Skin epidermis (tissue), 12 donors: ENCODE measurements at regions not wholly inside any gene's neighbourhood (a gene's known extent, or its start where the extent isn't known, plus 50 kb on each side); places are given as distances from the start of the nearest gene placed in this dataset.
"Not testable (repeated sequence)": the region's sequence is repeated elsewhere in the genome, so short reads cannot be mapped to it uniquely, and the experiment has no call there.

ENCODE experiments used
- H3K27ac ChIP-seq, 21 experiments: fragments of 200-600 bp; sonication (generic) in 11 of 21; one replicate each; pipeline ENCODE4 v1.5.0; 2020; ENCODE audit warnings: mild to moderate bottlenecking in 3 of 21, inconsistent platforms in 2 of 21, moderate library complexity in 2 of 21
- H3K4me3 ChIP-seq, 7 experiments: fragments of 200-600 bp; sonication (generic) in 2 of 7; one replicate each; pipeline ENCODE4 v1.5.0; 2020; ENCODE audit warnings: inconsistent platforms in 2 of 7, mild to moderate bottlenecking in 2 of 7, moderate library complexity in 1 of 7

- not testable (repeated sequence) for H3K27ac ChIP-seq, H3K4me3 ChIP-seq
Observed at GRCh38 chr1:187615853-187616735, 787.3 kb downstream of the PLA2G4A start.

- not testable (repeated sequence) for H3K27ac ChIP-seq, H3K4me3 ChIP-seq
Observed at GRCh38 chr1:187616830-187617229, 788.1 kb downstream of the PLA2G4A start.

GRCh38 chr1:187617776-187618175, 789.0 kb downstream of the PLA2G4A start:
- Histone ChIP-seq H3K4me3 (no peak overlapping the region), H3K27ac (no peak overlapping the region)

- no peak overlapping the region for H3K4me3 ChIP-seq
Observed at GRCh38 chr1:187619175-187619574, 790.4 kb downstream of the PLA2G4A start.

GRCh38 chr1:187621951-187622350, 793.2 kb downstream of the PLA2G4A start:
- Histone ChIP-seq H3K27ac (no peak overlapping the region), H3K4me3 (no peak overlapping the region)

More at GRCh38 chr1:187619175-187619574, 790.4 kb downstream of the PLA2G4A start:
- H3K27ac ChIP-seq = no peak overlapping the region

- no peak overlapping the region for H3K27ac ChIP-seq
- H3K4me3 ChIP-seq = no peak overlapping the region
Observed at GRCh38 chr1:187622545-187622944, 793.8 kb downstream of the PLA2G4A start.

- Histone ChIP-seq H3K27ac (no peak overlapping the region), H3K4me3 (no peak overlapping the region)
Observed at GRCh38 chr1:187624812-187625545, 796.2 kb downstream of the PLA2G4A start.

- H3K4me3 ChIP-seq = no peak overlapping the region
- no peak overlapping the region for H3K27ac ChIP-seq
Observed at GRCh38 chr1:187626056-187626455, 797.3 kb downstream of the PLA2G4A start.

GRCh38 chr1:187627516-187627915, 798.8 kb downstream of the PLA2G4A start:
- Histone ChIP-seq H3K27ac (no peak overlapping the region), H3K4me3 (no peak overlapping the region)

- H3K4me3 ChIP-seq = no peak overlapping the region
- no peak overlapping the region for H3K27ac ChIP-seq
Observed at GRCh38 chr1:187629075-187629474, 800.3 kb downstream of the PLA2G4A start.

- H3K4me3 ChIP-seq = no peak overlapping the region
- no peak overlapping the region for H3K27ac ChIP-seq
Observed at GRCh38 chr1:187630653-187631380, 802.1 kb downstream of the PLA2G4A start.

GRCh38 chr1:187631381-187631675, 802.6 kb downstream of the PLA2G4A start:
- H3K27ac ChIP-seq = no peak overlapping the region

GRCh38 chr1:187631984-187632383, 803.2 kb downstream of the PLA2G4A start:
- Histone ChIP-seq H3K27ac (no peak overlapping the region), H3K4me3 (no peak overlapping the region)

More at GRCh38 chr1:187631381-187631675, 802.6 kb downstream of the PLA2G4A start:
- no peak overlapping the region for H3K4me3 ChIP-seq

GRCh38 chr1:187634940-187635339, 806.2 kb downstream of the PLA2G4A start:
- Histone ChIP-seq H3K27ac (no peak overlapping the region), H3K4me3 (no peak overlapping the region)

- no peak overlapping the region for H3K4me3 ChIP-seq
- H3K27ac ChIP-seq = no peak overlapping the region
Observed at GRCh38 chr1:187638733-187639434, 810.1 kb downstream of the PLA2G4A start.

GRCh38 chr1:187641015-187641414, 812.3 kb downstream of the PLA2G4A start:
- no peak overlapping the region for H3K27ac ChIP-seq
- H3K4me3 ChIP-seq = no peak overlapping the region

GRCh38 chr1:187641463-187641862, 812.7 kb downstream of the PLA2G4A start:
- Histone ChIP-seq H3K27ac (no peak overlapping the region), H3K4me3 (no peak overlapping the region)

GRCh38 chr1:187641907-187642306, 813.2 kb downstream of the PLA2G4A start:
- H3K4me3 ChIP-seq = no peak overlapping the region

GRCh38 chr1:187645651-187646050, 816.9 kb downstream of the PLA2G4A start:
- no peak overlapping the region for H3K4me3 ChIP-seq
- H3K27ac ChIP-seq = no peak overlapping the region

More at GRCh38 chr1:187641907-187642306, 813.2 kb downstream of the PLA2G4A start:
- H3K27ac ChIP-seq = no peak overlapping the region
